Activated CD4-positive, alpha-beta T cell treated with anti-CD3 and anti-CD28 coated beads, Interleukin-2, amount 10 ng/mL, durations not matched to agents 24 days and 14 days (primary cell): ENCODE measurements at regions not wholly inside any gene's neighbourhood (a gene's known extent, or its start where the extent isn't known, plus 50 kb on each side); places are given as distances from the start of the nearest gene placed in this dataset.
"Not testable (repeated sequence)": the region's sequence is repeated elsewhere in the genome, so short reads cannot be mapped to it uniquely, and the experiment has no call there.

Source experiments
- DNase-seq: peaks from one replicate; pipeline ENCODE4 v3.0.0; 2022
- H3K27ac Mint-ChIP-seq: one replicate; pipeline ENCODE4 v1.8.0; 2022; ENCODE audit warnings: mild to moderate bottlenecking, mixed read lengths
- H3K27me3 Mint-ChIP-seq: one replicate; pipeline ENCODE4 v1.8.0; 2022; ENCODE audit warnings: mixed read lengths
- H3K36me3 Mint-ChIP-seq: one replicate; pipeline ENCODE4 v1.8.0; 2022; ENCODE audit warnings: low read depth, mild to moderate bottlenecking, mixed read lengths
- H3K4me1 Mint-ChIP-seq: one replicate; pipeline ENCODE4 v1.8.0; 2021; ENCODE audit warnings: mixed read lengths
- H3K4me3 Mint-ChIP-seq: one replicate; pipeline ENCODE4 v1.8.0; 2022; ENCODE audit warnings: mild to moderate bottlenecking, moderate library complexity, mixed read lengths
- H3K9me3 Mint-ChIP-seq: one replicate; pipeline ENCODE4 v1.8.0; 2021; ENCODE audit warnings: mixed read lengths
- intact Hi-C: fragments of 100-400 bp; cut with micrococcal nuclease; formaldehyde crosslinking; loops from one replicate; pipeline ENCODE4 v1.15.1; 2023

GRCh38 chr11:70550456-70551195 lies 152.3 kb downstream of the CTTN start:
- no peaks in the 10 kb centered on the region for H3K4me1 Mint-ChIP-seq
- H3K27ac Mint-ChIP-seq: no peak overlapping the region
- no peak for DNase-seq
- intact Hi-C loops: no loop called here
- no peak overlapping the region for H3K4me3 Mint-ChIP-seq
- no peaks in the 10 kb centered on the region for H3K36me3 Mint-ChIP-seq
- H3K27me3 Mint-ChIP-seq: no peaks in the 10 kb centered on the region
- no peaks in the 10 kb centered on the region for H3K9me3 Mint-ChIP-seq

GRCh38 chr11:70551351-70552166 lies 153.2 kb downstream of the CTTN start:
- no peak for DNase-seq
- H3K4me1 Mint-ChIP-seq: no peaks in the 10 kb centered on the region
- H3K36me3 Mint-ChIP-seq: no peaks in the 10 kb centered on the region
- H3K4me3 Mint-ChIP-seq: no peak overlapping the region
- H3K27me3 Mint-ChIP-seq: no peaks in the 10 kb centered on the region
- no peaks in the 10 kb centered on the region for H3K9me3 Mint-ChIP-seq
- intact Hi-C loops: no loop called here
- no peak overlapping the region for H3K27ac Mint-ChIP-seq

- intact Hi-C loops: no loop called here
- Mint-ChIP-seq H3K27ac (no peak overlapping the region), H3K4me1 (no peaks in the 10 kb centered on the region), H3K9me3 (no peaks in the 10 kb centered on the region), H3K27me3 (no peaks in the 10 kb centered on the region), H3K36me3 (no peaks in the 10 kb centered on the region), H3K4me3 (no peak overlapping the region)
- no peak for DNase-seq
Measured at GRCh38 chr11:70552167-70553150, 154.1 kb downstream of the CTTN start.

- Mint-ChIP-seq H3K27me3 (no peaks in the 10 kb centered on the region), H3K4me3 (no peak overlapping the region), H3K27ac (no peak overlapping the region), H3K36me3 (no peaks in the 10 kb centered on the region), H3K9me3 (no peaks in the 10 kb centered on the region), H3K4me1 (no peaks in the 10 kb centered on the region)
- intact Hi-C loops: no loop called here
- DNase-seq: no peak
Measured at GRCh38 chr11:70555078-70555477, 156.7 kb downstream of the CTTN start.

- Mint-ChIP-seq H3K4me1 (no peaks in the 10 kb centered on the region), H3K9me3 (no peaks in the 10 kb centered on the region), H3K27ac (no peak overlapping the region), H3K27me3 (no peaks in the 10 kb centered on the region), H3K36me3 (no peaks in the 10 kb centered on the region), H3K4me3 (no peak overlapping the region)
- no peak for DNase-seq
- intact Hi-C loops: no loop called here
Measured at GRCh38 chr11:70556884-70557741, 158.8 kb downstream of the CTTN start.

GRCh38 chr11:70557742-70558485 lies 159.6 kb downstream of the CTTN start:
- no peak for DNase-seq
- no peaks in the 10 kb centered on the region for H3K4me1 Mint-ChIP-seq
- H3K4me3 Mint-ChIP-seq: no peak overlapping the region
- H3K36me3 Mint-ChIP-seq: no peaks in the 10 kb centered on the region
- intact Hi-C loops: no loop called here
- no peaks in the 10 kb centered on the region for H3K27me3 Mint-ChIP-seq
- no peak overlapping the region for H3K27ac Mint-ChIP-seq
- H3K9me3 Mint-ChIP-seq: no peaks in the 10 kb centered on the region

GRCh38 chr11:70558681-70559080 lies 160.4 kb downstream of the CTTN start:
- DNase-seq: no peak
- no peak overlapping the region for H3K4me3 Mint-ChIP-seq
- H3K9me3 Mint-ChIP-seq: no peaks in the 10 kb centered on the region
- H3K27me3 Mint-ChIP-seq: no peaks in the 10 kb centered on the region
- H3K36me3 Mint-ChIP-seq: no peaks in the 10 kb centered on the region
- no peaks in the 10 kb centered on the region for H3K4me1 Mint-ChIP-seq
- H3K27ac Mint-ChIP-seq: no peak overlapping the region
- intact Hi-C loops: no loop called here

- no peak overlapping the region for H3K4me3 Mint-ChIP-seq
- DNase-seq: no peak
- no peaks in the 10 kb centered on the region for H3K4me1 Mint-ChIP-seq
- intact Hi-C loops: no loop called here
- no peaks in the 10 kb centered on the region for H3K9me3 Mint-ChIP-seq
- H3K36me3 Mint-ChIP-seq: no peaks in the 10 kb centered on the region
- no peak overlapping the region for H3K27ac Mint-ChIP-seq
- H3K27me3 Mint-ChIP-seq: no peaks in the 10 kb centered on the region
Measured at GRCh38 chr11:70559516-70559915, 161.2 kb downstream of the CTTN start.

- H3K9me3 Mint-ChIP-seq, H3K27me3 Mint-ChIP-seq, H3K4me3 Mint-ChIP-seq, H3K36me3 Mint-ChIP-seq, H3K4me1 Mint-ChIP-seq, DNase-seq, intact Hi-C loops, H3K27ac Mint-ChIP-seq: not testable (repeated sequence)
Measured at GRCh38 chr11:70560621-70561020, 162.3 kb downstream of the CTTN start.

GRCh38 chr11:70566768-70567530 lies 168.6 kb downstream of the CTTN start:
- no peaks in the 10 kb centered on the region for H3K36me3 Mint-ChIP-seq
- peaks cover 9% of the 10 kb centered on the region for H3K27me3 Mint-ChIP-seq
- no peaks in the 10 kb centered on the region for H3K9me3 Mint-ChIP-seq
- H3K4me1 Mint-ChIP-seq: no peaks in the 10 kb centered on the region
- no peak overlapping the region for H3K4me3 Mint-ChIP-seq
- no peak for DNase-seq
- no peak overlapping the region for H3K27ac Mint-ChIP-seq
- intact Hi-C loops: no loop called here

- no peaks in the 10 kb centered on the region for H3K36me3 Mint-ChIP-seq
- DNase-seq: no peak
- no peak overlapping the region for H3K27ac Mint-ChIP-seq
- intact Hi-C loops: no loop called here
- H3K27me3 Mint-ChIP-seq: peaks cover 9% of the 10 kb centered on the region
- no peaks in the 10 kb centered on the region for H3K9me3 Mint-ChIP-seq
- H3K4me3 Mint-ChIP-seq: no peak overlapping the region
- H3K4me1 Mint-ChIP-seq: no peaks in the 10 kb centered on the region
Measured at GRCh38 chr11:70567680-70568034, 169.3 kb downstream of the CTTN start.
